ENCODE measurements at regions not wholly inside any gene's neighbourhood (a gene's known extent, or its start where the extent isn't known, plus 50 kb on each side); places are given as distances from the start of the nearest gene placed in this dataset. TPM values are rescaled to one million over a fixed set of nuclear protein-coding genes. Genes with fewer than 3 reads are reported as not detected.

Small RNA genes lying in the stretch of these regions (small RNA-seq; reads per million reads assigned to genes)
- gene MIR147A (ENCODE audit: low read depth), result not detected

Data from mesenchymal stem cell (in vitro differentiated cells and primary cell).